Endothelial cell of umbilical vein (primary cell): ENCODE measurements at regions not wholly inside any gene's neighbourhood (a gene's known extent, or its start where the extent isn't known, plus 50 kb on each side); places are given as distances from the start of the nearest gene placed in this dataset.

Experiments used
- BruUV-seq: library from RNA; stranded (reverse); fragments of 400-500 nt; replicated peaks from 2 replicates; lab custom pipeline; 2021; lab: Mats Ljungman, UMichigan
- CTCF ChIA-PET: fragments of 300-600, 350-600 bp; sonication (Branson Sonifier 250); formaldehyde crosslinking; loops from one replicate; lab custom pipeline; 2021; ENCODE audit warnings: antibody characterized with exemption, inconsistent platforms; lab: Charles Lee
- POLR2A ChIA-PET: fragments of 300-600, 350-600 bp; sonication (Branson Sonifier 250); formaldehyde crosslinking; loops from one replicate; lab custom pipeline; 2021; ENCODE audit warnings: antibody characterized with exemption, inconsistent platforms; lab: Charles Lee
- DNase-seq: peaks from one replicate; pipeline ENCODE4 v3.0.0-alpha.2; 2011; ENCODE audit warnings: low read depth, low spot score
- FAIRE-seq: peaks from 2 replicates; lab custom pipeline; 2011; peaks lifted over from hg19 to GRCh38; lab: Jason Lieb, UNC
- H2AFZ ChIP-seq: 2 replicates; pipeline ENCODE4 v1.6.0; 2012; ENCODE audit warnings: low read depth, low read length, control low read depth, inconsistent platforms
- H3K27ac ChIP-seq: 2 replicates; pipeline ENCODE4 v1.5.1; 2011; ENCODE audit warnings: low read depth, mild to moderate bottlenecking, control low read depth, low read length, moderate library complexity; ENCODE audit not compliant: insufficient read depth
- H3K27me3 ChIP-seq, 2 experiments: 2 replicates each; pipeline versions ENCODE4 v1.6.0 to v1.6.1; 2011; ENCODE audit warnings: low read length in 2 of 2, mixed read lengths in 1 of 2; ENCODE audit not compliant: control insufficient read depth in 2 of 2, insufficient read depth in 2 of 2
- H3K36me3 ChIP-seq, 2 experiments: 2 replicates in 1 of 2; 3 replicates in 1 of 2; pipeline ENCODE4 v1.5.1; 2011; ENCODE audit warnings: low read length in 2 of 2, mild to moderate bottlenecking in 1 of 2, moderate library complexity in 1 of 2; ENCODE audit not compliant: control insufficient read depth in 2 of 2, insufficient read depth in 2 of 2; ENCODE audit errors: extremely low read depth in 1 of 2
- H3K4me1 ChIP-seq: 3 replicates; pipeline ENCODE4 v1.5.1; 2011; ENCODE audit warnings: mild to moderate bottlenecking, low read length; ENCODE audit not compliant: control insufficient read depth, insufficient read depth; ENCODE audit errors: extremely low read depth
- H3K4me2 ChIP-seq: 2 replicates; pipeline ENCODE4 v1.6.1; 2011; ENCODE audit warnings: low read length, control low read depth, mixed read lengths; ENCODE audit not compliant: insufficient read depth
- H3K4me3 ChIP-seq, 3 experiments: fragments of 200-600 bp in 1 of 3; sonication (generic), shearing (Covaris generic) in 1 of 3; replicated peaks in 1 of 3; 2 replicates each; pipeline ENCODE4 v1.5.1; 2011 to 2016; ENCODE audit warnings: control low read depth in 3 of 3, low read length in 3 of 3, mild to moderate bottlenecking in 2 of 3, inconsistent platforms in 1 of 3, low read depth in 1 of 3, moderate library complexity in 1 of 3; ENCODE audit not compliant: insufficient read depth in 1 of 3
- H3K79me2 ChIP-seq: 2 replicates; pipeline ENCODE4 v1.6.0; 2012; ENCODE audit warnings: low read length, inconsistent platforms; ENCODE audit not compliant: control insufficient read depth, insufficient read depth
- H3K9ac ChIP-seq: replicated peaks from 2 replicates; pipeline ENCODE3; 2011; ENCODE audit warnings: low read length, control low read depth; ENCODE audit not compliant: insufficient read depth; ENCODE audit errors: extremely low read depth
- H3K9me1 ChIP-seq: replicated peaks from 3 replicates; pipeline ENCODE4 v1.6.0; 2011; ENCODE audit warnings: mild to moderate bottlenecking, low read length; ENCODE audit not compliant: control insufficient read depth, insufficient read depth; ENCODE audit errors: extremely low read depth
- H3K9me3 ChIP-seq: replicated peaks from 2 replicates; pipeline ENCODE4 v1.5.1; 2012; ENCODE audit warnings: low read length, inconsistent platforms; ENCODE audit not compliant: control insufficient read depth, insufficient read depth
- H4K20me1 ChIP-seq: replicated peaks from 2 replicates; pipeline ENCODE3; 2011; ENCODE audit warnings: mild to moderate bottlenecking, low read length; ENCODE audit not compliant: control insufficient read depth, insufficient read depth; ENCODE audit errors: extremely low read depth
- CTCF ChIP-seq, 2 donors: IDR thresholded peaks; 1 replicate in 1 of 2; 2 replicates in 1 of 2; pipeline ENCODE4 v1.5.1; 2011; ENCODE audit warnings: low read length in 2 of 2, mild to moderate bottlenecking in 2 of 2, moderate library complexity in 2 of 2, control low read depth in 1 of 2, inconsistent platforms in 1 of 2, low read depth in 1 of 2; ENCODE audit not compliant: insufficient read depth in 1 of 2; ENCODE audit errors: extremely low read depth in 1 of 2
- FOS ChIP-seq: IDR thresholded peaks from 2 replicates; pipeline ENCODE4 v1.6.1; 2011; ENCODE audit warnings: mild to moderate bottlenecking, low read length, moderate library complexity, borderline replicate concordance; ENCODE audit not compliant: insufficient read depth
- MYC ChIP-seq: IDR thresholded peaks from one replicate; pipeline ENCODE4 v1.6.1; 2011; ENCODE audit warnings: mild to moderate bottlenecking, low read depth, low read length
- POLR2A ChIP-seq: IDR thresholded peaks from 2 replicates; pipeline ENCODE4 v1.6.1; 2012; ENCODE audit warnings: low read depth, mild to moderate bottlenecking, control low read depth, low read length
- POLR2AphosphoS5 ChIP-seq: IDR thresholded peaks from 2 replicates; pipeline ENCODE4 v1.6.1; 2012; ENCODE audit warnings: low read depth, mild to moderate bottlenecking, control low read depth, low read length, moderate library complexity; ENCODE audit not compliant: insufficient read depth
- dilution Hi-C: fragments of 300-500 bp; cut with MboI; formaldehyde crosslinking; loops from one replicate; pipeline ENCODE4 v1.15.0; 2019; ENCODE audit warnings: low sequenced_read_pairs; ENCODE audit not compliant: extremely low pct_ligation_motif_present
- intact Hi-C: fragments of 100-400 bp; cut with micrococcal nuclease; formaldehyde crosslinking; loops from one replicate; pipeline ENCODE4 v1.10.0; 2022

- H3K27me3 ChIP-seq: no peaks in the 10 kb centered on the region
- H3K4me1 ChIP-seq: no peaks in the 10 kb centered on the region
- no peak for FAIRE-seq
- TF ChIP-seq CTCF (IDR thresholded peaks at IDR 0.05; ENCODE audit: extremely low read depth in 1 of 2, insufficient read depth in 1 of 2, low read depth in 1 of 2, low read length in 2 of 2): no peak
- no peak for TF ChIP-seq FOS
- TF ChIP-seq POLR2AphosphoS5: no peak
- no peak overlapping the region for H2AFZ ChIP-seq
- H3K9me3 ChIP-seq: no peaks in the 10 kb centered on the region
- DNase-seq: no peak
- intact Hi-C loops (no loop called here), dilution Hi-C loops (no loop called here)
- H3K79me2 ChIP-seq: no peaks in the 10 kb centered on the region
- H3K4me3 ChIP-seq: no peak overlapping the region
- no peaks in the 10 kb centered on the region for H3K36me3 ChIP-seq
- H3K4me2 ChIP-seq: no peak overlapping the region
- no peaks in the 10 kb centered on the region for H3K9me1 ChIP-seq
- ChIA-PET POLR2A (no interaction called here), CTCF (no interaction called here)
- H3K27ac ChIP-seq: no peak overlapping the region
- no peaks in the 10 kb centered on the region for H4K20me1 ChIP-seq
- no peak overlapping the region for H3K9ac ChIP-seq
- BruUV-seq: no TSS peak
Measured at GRCh38 chr13:100803091-100803490, 128.5 kb upstream of the TMTC4 start.

DNA sequence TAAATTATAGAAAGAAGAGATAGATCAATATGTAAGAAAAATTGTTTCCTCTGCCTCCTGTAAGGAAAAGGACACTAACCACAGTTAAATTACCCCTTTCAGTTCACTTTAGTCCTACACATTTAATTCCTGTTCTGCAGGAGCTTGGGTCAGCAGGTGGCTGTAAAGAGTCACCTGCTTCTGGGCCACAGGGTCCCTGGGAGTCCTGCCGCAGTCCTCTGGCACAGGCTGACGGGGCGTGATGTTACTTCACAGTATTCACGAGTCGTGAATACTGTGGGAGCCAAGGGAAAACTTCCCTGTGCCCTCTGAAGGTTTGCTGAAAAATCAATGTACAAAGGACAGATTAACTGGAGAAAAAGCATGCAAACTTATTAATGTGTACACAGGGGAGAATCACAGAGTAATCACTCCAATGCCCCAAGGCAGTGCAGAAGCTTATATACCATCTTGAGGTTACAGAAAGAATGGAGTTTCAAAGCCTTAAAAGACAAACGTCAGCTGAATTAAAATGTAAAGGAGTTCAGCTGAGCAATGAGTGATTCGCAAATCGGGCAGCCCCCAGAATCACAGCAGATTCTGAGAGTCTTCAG, 125.8 kb upstream of the TMTC4 start:
- H3K79me2 ChIP-seq: no peaks in the 10 kb centered on the region

More for the DNA sequence above, 125.8 kb upstream of the TMTC4 start:
- Histone ChIP-seq H3K27me3 (no peaks in the 10 kb centered on the region), H3K9me1 (no peaks in the 10 kb centered on the region), H3K9ac (no peak overlapping the region), H3K36me3 (no peaks in the 10 kb centered on the region), H3K27ac (no peak overlapping the region), H2AFZ (no peak overlapping the region), H4K20me1 (no peaks in the 10 kb centered on the region), H3K4me1 (no peaks in the 10 kb centered on the region), H3K4me2 (no peak overlapping the region), H3K9me3 (no peaks in the 10 kb centered on the region), H3K4me3 (no peak overlapping the region)
- POLR2A ChIA-PET: no interaction called here
- no peak for TF ChIP-seq MYC
- no peak for TF ChIP-seq FOS
- no peak for TF ChIP-seq POLR2A
- FAIRE-seq (no peak), DNase-seq (no peak)
- intact Hi-C loops (no loop called here), dilution Hi-C loops (no loop called here)
- no TSS peak for BruUV-seq
- CTCF ChIA-PET: interaction anchor here (1.3 kb wide), 1 partner anchor 11 kb away, joined by 3 read pairs; no protein-coding TSS in a partner anchor
